Upper lobe of left lung (tissue), 4 donors: ENCODE measurements at regions not wholly inside any gene's neighbourhood (a gene's known extent, or its start where the extent isn't known, plus 50 kb on each side); places are given as distances from the start of the nearest gene placed in this dataset.

ENCODE experiments used
- CTCF ChIP-seq, 6 experiments: fragments of 450-650 bp in 4 of 6; fragments of 200-600 bp in 2 of 6; sonication (generic) in 2 of 6; IDR thresholded peaks; one replicate each; pipeline ENCODE4 v1.5.1; 2016 to 2019; ENCODE audit warnings: antibody characterized with exemption in 6 of 6
- EP300 ChIP-seq, 4 donors: sonication (generic); formaldehyde crosslinking; IDR thresholded peaks; one replicate each; pipeline ENCODE4 v1.5.1; 2017; ENCODE audit warnings: antibody characterized with exemption in 4 of 4, control low read depth in 2 of 4
- POLR2A ChIP-seq, 4 donors: fragments of 450-650 bp; IDR thresholded peaks; one replicate each; pipeline ENCODE4 v1.5.1; 2016 to 2017; ENCODE audit warnings: antibody characterized with exemption in 4 of 4, mild to moderate bottlenecking in 2 of 4
- POLR2AphosphoS5 ChIP-seq, 2 donors: sonication (generic); formaldehyde crosslinking; IDR thresholded peaks; one replicate each; pipeline ENCODE4 v1.5.1; 2017; ENCODE audit warnings: antibody characterized with exemption in 2 of 2

GRCh38 chr20:56994006-56994405 lies 272.4 kb downstream of the BMP7 start:
- TF ChIP-seq EP300 (IDR thresholded peaks at IDR 0.05): no peak
- TF ChIP-seq POLR2A (IDR thresholded peaks at IDR 0.05): no peak
- TF ChIP-seq POLR2AphosphoS5 (IDR thresholded peaks at IDR 0.05): no peak
- no peak for TF ChIP-seq CTCF (IDR thresholded peaks at IDR 0.05)
